Mesenchymal stem cell (in vitro differentiated cells and primary cell): ENCODE measurements at regions not wholly inside any gene's neighbourhood (a gene's known extent, or its start where the extent isn't known, plus 50 kb on each side); places are given as distances from the start of the nearest gene placed in this dataset.

Source experiments
- DNase-seq: peaks from one replicate; pipeline ENCODE4 v3.0.0-alpha.2; 2013
- H2AFZ ChIP-seq: one replicate; pipeline ENCODE4 v1.6.1; 2013; ENCODE audit warnings: low read depth, mild to moderate bottlenecking, control low read depth, inconsistent platforms, low read length, moderate library complexity
- H2AK5ac ChIP-seq: 2 replicates; pipeline ENCODE4 v1.6.1; 2013; ENCODE audit warnings: low read length, moderate library complexity, mild to moderate bottlenecking, inconsistent platforms; ENCODE audit not compliant: severe bottlenecking
- H2BK120ac ChIP-seq: one replicate; pipeline ENCODE4 v1.6.1; 2013; ENCODE audit warnings: low read depth, mild to moderate bottlenecking, inconsistent platforms, low read length, moderate library complexity
- H2BK12ac ChIP-seq, 2 experiments: one replicate each; pipeline ENCODE4 v1.6.1; 2013; ENCODE audit warnings: inconsistent platforms in 2 of 2, low read length in 2 of 2, mild to moderate bottlenecking in 2 of 2, moderate library complexity in 2 of 2, control low read depth in 1 of 2
- H2BK15ac ChIP-seq: one replicate; pipeline ENCODE4 v1.6.1; 2013; ENCODE audit warnings: mild to moderate bottlenecking, low read depth, inconsistent platforms; ENCODE audit not compliant: poor library complexity, severe bottlenecking
- H2BK5ac ChIP-seq: 2 replicates; pipeline ENCODE4 v1.6.1; 2013; ENCODE audit warnings: low read depth, mild to moderate bottlenecking, low read length, control low read depth, inconsistent platforms; ENCODE audit not compliant: poor library complexity, severe bottlenecking
- H3K14ac ChIP-seq, 2 experiments: one replicate each; pipeline ENCODE4 v1.6.1; 2013; ENCODE audit warnings: inconsistent platforms in 2 of 2, low read length in 2 of 2, control low read depth in 1 of 2, mild to moderate bottlenecking in 1 of 2, moderate library complexity in 1 of 2
- H3K18ac ChIP-seq, 2 experiments: one replicate each; pipeline ENCODE4 v1.6.1; 2013; ENCODE audit warnings: inconsistent platforms in 2 of 2, low read length in 2 of 2, control low read depth in 1 of 2, low read depth in 1 of 2, mild to moderate bottlenecking in 1 of 2
- H3K23ac ChIP-seq, 2 experiments: one replicate each; pipeline ENCODE4 v1.6.1; 2013; ENCODE audit warnings: inconsistent platforms in 2 of 2, low read length in 2 of 2, mild to moderate bottlenecking in 2 of 2, moderate library complexity in 2 of 2, control low read depth in 1 of 2
- H3K27ac ChIP-seq: 2 replicates; pipeline ENCODE4 v1.5.1; 2013; ENCODE audit warnings: mild to moderate bottlenecking, moderate library complexity, low read length, control low read depth, inconsistent platforms; ENCODE audit not compliant: poor library complexity, severe bottlenecking
- H3K27me3 ChIP-seq, 2 experiments: 2 replicates each; pipeline versions ENCODE4 v1.6.1 to v1.7.0; 2013; ENCODE audit warnings: low read length in 2 of 2, mild to moderate bottlenecking in 2 of 2, moderate library complexity in 2 of 2, control low read depth in 1 of 2, inconsistent platforms in 1 of 2; ENCODE audit not compliant: control insufficient read depth in 1 of 2, insufficient read depth in 1 of 2
- H3K36me3 ChIP-seq, 2 experiments: 2 replicates each; pipeline versions ENCODE4 v1.6.1 to v1.7.0; 2013; ENCODE audit warnings: low read length in 2 of 2, control low read depth in 1 of 2, inconsistent platforms in 1 of 2, low read depth in 1 of 2, mild to moderate bottlenecking in 1 of 2; ENCODE audit not compliant: insufficient read depth in 2 of 2, control insufficient read depth in 1 of 2
- H3K4ac ChIP-seq, 2 experiments: one replicate each; pipeline ENCODE4 v1.6.1; 2013; ENCODE audit warnings: inconsistent platforms in 2 of 2, low read length in 2 of 2, mild to moderate bottlenecking in 2 of 2, moderate library complexity in 2 of 2, control low read depth in 1 of 2, low read depth in 1 of 2
- H3K4me1 ChIP-seq: 2 replicates; pipeline ENCODE4 v1.6.1; 2013; ENCODE audit warnings: low read depth, low read length, control low read depth; ENCODE audit not compliant: control insufficient read depth, insufficient read depth
- H3K4me2 ChIP-seq: 2 replicates; pipeline ENCODE4 v1.6.1; 2013; ENCODE audit warnings: low read length, mild to moderate bottlenecking, inconsistent platforms; ENCODE audit not compliant: poor library complexity, severe bottlenecking
- H3K4me3 ChIP-seq, 2 experiments: 2 replicates each; pipeline versions ENCODE4 v1.5.1 to v1.7.0; 2013; ENCODE audit warnings: low read length in 2 of 2, mild to moderate bottlenecking in 2 of 2, control low read depth in 1 of 2, low read depth in 1 of 2; ENCODE audit not compliant: insufficient read depth in 1 of 2
- H3K79me1 ChIP-seq: replicated peaks from 2 replicates; pipeline ENCODE4 v1.6.1; 2013; ENCODE audit warnings: mild to moderate bottlenecking, control low read depth, low read length, inconsistent platforms; ENCODE audit not compliant: poor library complexity, severe bottlenecking
- H3K9ac ChIP-seq: 2 replicates; pipeline ENCODE4 v1.7.0; 2013; ENCODE audit warnings: mild to moderate bottlenecking, low read length, moderate library complexity
- H3K9me3 ChIP-seq: 2 replicates; pipeline ENCODE4 v1.7.0; 2013; ENCODE audit warnings: mild to moderate bottlenecking, low read length; ENCODE audit not compliant: control insufficient read depth
- H4K8ac ChIP-seq: one replicate; pipeline ENCODE4 v1.6.1; 2013; ENCODE audit warnings: inconsistent platforms, mild to moderate bottlenecking, low read length, moderate library complexity
- H4K91ac ChIP-seq: one replicate; pipeline ENCODE4 v1.6.1; 2013; ENCODE audit warnings: mild to moderate bottlenecking, low read length, inconsistent platforms
- WGBS: methylation state at CpG from one replicate; pipeline ENCODE4 v1.1.7; 2013; ENCODE audit warnings: mixed read lengths; 5-methylcytosine and 5-hydroxymethylcytosine counted together

GRCh38 chr7:1291845-1292765 is 59.4 kb downstream of the UNCX start:
- H3K36me3 ChIP-seq = no peaks in the 10 kb centered on the region
- H2BK12ac ChIP-seq = no peak overlapping the region
- no peak overlapping the region for H3K4ac ChIP-seq
- H3K9ac ChIP-seq = no peak overlapping the region
- no peak overlapping the region for H3K4me3 ChIP-seq
- 87% methylated on average over 23 of the region's 25 CpGs for WGBS
- no peaks in the 10 kb centered on the region for H3K79me1 ChIP-seq
- no peak overlapping the region for H4K8ac ChIP-seq
- H2AFZ ChIP-seq = no peak overlapping the region
- no peak overlapping the region for H3K27ac ChIP-seq
- H2BK15ac ChIP-seq = no peak overlapping the region
- no peak overlapping the region for H3K4me2 ChIP-seq
- H3K9me3 ChIP-seq = no peaks in the 10 kb centered on the region
- H3K27me3 ChIP-seq = peaks cover 57 to 75% of the 10 kb centered on the region in 2 experiments
- peaks cover 9% of the 10 kb centered on the region for H3K4me1 ChIP-seq
- no peak overlapping the region for H4K91ac ChIP-seq
- H3K23ac ChIP-seq = no peak overlapping the region
- no peak overlapping the region for H2BK120ac ChIP-seq
- no peak overlapping the region for H2AK5ac ChIP-seq
- no peak overlapping the region for H3K18ac ChIP-seq
- H2BK5ac ChIP-seq = no peak overlapping the region
- H3K14ac ChIP-seq = no peak overlapping the region
- no peak for DNase-seq

GRCh38 chr7:1292972-1293830 is 60.5 kb downstream of the UNCX start:
- Histone ChIP-seq H4K8ac (no peak overlapping the region), H2BK15ac (no peak overlapping the region), H3K27ac (no peak overlapping the region), H3K18ac (no peak overlapping the region), H3K14ac (no peak overlapping the region), H2AK5ac (no peak overlapping the region), H3K4me1 (peaks cover 9% of the 10 kb centered on the region), H3K23ac (no peak overlapping the region), H2BK5ac (no peak overlapping the region), H3K27me3 (peaks cover 62 to 81% of the 10 kb centered on the region in 2 experiments), H2BK120ac (no peak overlapping the region), H2AFZ (no peak overlapping the region), H4K91ac (no peak overlapping the region), H2BK12ac (no peak overlapping the region), H3K4me2 (no peak overlapping the region), H3K4me3 (no peak overlapping the region), H3K36me3 (no peaks in the 10 kb centered on the region), H3K4ac (no peak overlapping the region), H3K9me3 (no peaks in the 10 kb centered on the region), H3K9ac (no peak overlapping the region), H3K79me1 (no peaks in the 10 kb centered on the region)
- DNase-seq = no peak
- WGBS = 70% methylated on average over 20 of the region's 24 CpGs

- Histone ChIP-seq H2BK15ac (no peak overlapping the region), H4K8ac (no peak overlapping the region), H3K9ac (no peak overlapping the region), H2BK12ac (no peak overlapping the region), H2BK120ac (no peak overlapping the region), H2BK5ac (no peak overlapping the region), H2AFZ (no peak overlapping the region), H4K91ac (peak overlapping the region; percentile 9), H3K4me3 (no peak overlapping the region), H3K36me3 (no peaks in the 10 kb centered on the region), H3K79me1 (no peaks in the 10 kb centered on the region), H2AK5ac (no peak overlapping the region), H3K9me3 (no peaks in the 10 kb centered on the region), H3K4me1 (peaks cover 9% of the 10 kb centered on the region), H3K18ac (no peak overlapping the region), H3K27ac (no peak overlapping the region), H3K4ac (no peak overlapping the region), H3K4me2 (no peak overlapping the region), H3K27me3 (peaks cover 54 to 81% of the 10 kb centered on the region in 2 experiments), H3K14ac (no peak overlapping the region), H3K23ac (no peak overlapping the region)
- DNase-seq = no peak
- 92% methylated on average over 28 of the region's 28 CpGs for WGBS
These were observed 61.3 kb downstream of the UNCX start for GRCh38 chr7:1293950-1294411.
